ENCODE measurements at regions not wholly inside any gene's neighbourhood (a gene's known extent, or its start where the extent isn't known, plus 50 kb on each side); places are given as distances from the start of the nearest gene placed in this dataset.

DNA sequence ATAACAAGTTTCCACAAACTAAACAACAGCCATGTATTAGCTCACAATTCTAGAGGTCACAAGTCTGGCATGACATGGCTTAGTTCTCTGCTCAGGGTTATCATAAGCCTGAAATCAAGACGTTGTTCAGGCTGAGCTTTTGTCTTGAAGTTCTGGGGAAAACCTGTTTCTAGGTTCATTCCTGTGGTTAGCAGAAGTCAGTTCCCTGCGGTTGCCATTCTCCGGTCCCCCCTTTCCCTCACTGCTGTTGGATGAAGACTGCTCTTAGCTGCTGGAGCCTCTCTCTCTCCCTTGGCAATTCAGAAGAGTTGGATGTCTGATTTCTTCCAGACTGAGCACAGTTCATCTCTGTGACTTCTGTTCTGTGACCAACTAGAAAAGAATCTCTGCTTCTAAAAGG, 962.6 kb downstream of the PCDH7 start:
- no peak overlapping the region for H2BK15ac ChIP-seq (ENCODE audit: low read depth, low read length)
- H3K27ac ChIP-seq (ENCODE audit: insufficient read length, low read depth, low read length) = no peak overlapping the region
- Mint-ChIP-seq H3K27me3 (ENCODE audit: low read depth) (no peaks in the 10 kb centered on the region), H3K4me3 (no peak overlapping the region), H3K9me3 (peaks cover 0 to 3% of the 10 kb centered on the region in 2 experiments; a peak in 2 of 5 replicates), H3K4me1 (peaks cover 0 to 2% of the 10 kb centered on the region in 2 experiments; a peak in 1 of 4 replicates), H3K36me3 (ENCODE audit: insufficient read depth in 1 of 3, low read depth in 3 of 3) (no peaks in the 10 kb centered on the region), H3K27ac (no peak overlapping the region; a peak in 1 of 7 replicates)
- no peak overlapping the region for H3K4ac ChIP-seq (ENCODE audit: low read depth, low read length)
- H4K8ac ChIP-seq (replicated peaks; ENCODE audit: insufficient read length, low read depth, low read length) = no peak overlapping the region
- WGBS (ENCODE audit: extremely low coverage, insufficient read length, low lambda C conversion rate) = no CpG with 5 or more reads among the region's 3 CpGs
- H3K23me2 ChIP-seq (ENCODE audit: insufficient read length, low read depth, low read length, poor library complexity, severe bottlenecking) = no peaks in the 10 kb centered on the region
- H3K9ac ChIP-seq (ENCODE audit: extremely low read depth, insufficient read length, low read length) = no peak overlapping the region
- DNase-seq = no peak
- no peak overlapping the region for H2BK5ac ChIP-seq (ENCODE audit: insufficient read length, low read length)
- H2BK12ac ChIP-seq (ENCODE audit: insufficient read length, low read depth, low read length) = no peak overlapping the region
- no peak overlapping the region for H4K91ac ChIP-seq (ENCODE audit: insufficient read length, low read depth, low read length)
- H3K4me1 ChIP-seq (ENCODE audit: insufficient read depth, low read length) = no peaks in the 10 kb centered on the region
- no peak overlapping the region for H3K14ac ChIP-seq (ENCODE audit: insufficient read depth, low read length)
- H2AK5ac ChIP-seq (ENCODE audit: insufficient read length, low read length) = no peak overlapping the region
- no peaks in the 10 kb centered on the region for H3K79me2 ChIP-seq (ENCODE audit: insufficient read depth, low read length)
- no peak overlapping the region for H3K4me2 ChIP-seq (ENCODE audit: insufficient read depth, insufficient read length, low read length)
- no peak overlapping the region for H3K18ac ChIP-seq (ENCODE audit: insufficient read length, low read depth, low read length)
- H4K20me1 ChIP-seq (ENCODE audit: control insufficient read depth, insufficient read depth, insufficient read length) = no peaks in the 10 kb centered on the region
- no peak for TF ChIP-seq CTCF (conservative IDR thresholded peaks at IDR 0.05)
- no peak overlapping the region for H3K23ac ChIP-seq (ENCODE audit: insufficient read length, low read depth, low read length)
- no peak overlapping the region for H3K56ac ChIP-seq (ENCODE audit: insufficient read length, low read depth, low read length)
- H4K5ac ChIP-seq (ENCODE audit: insufficient read length, low read depth, low read length) = no peak overlapping the region
- H3K79me1 ChIP-seq (ENCODE audit: insufficient read depth, low read depth, low read length, poor library complexity, severe bottlenecking) = no peaks in the 10 kb centered on the region
- H3K27me3 ChIP-seq (ENCODE audit: insufficient read depth, low read length) = no peaks in the 10 kb centered on the region; the same call in 1 of the 2 replicates
- H3T11ph ChIP-seq (ENCODE audit: low read length) = no peak overlapping the region
- H2AFZ ChIP-seq (ENCODE audit: low read length) = no peak overlapping the region
- H3K9me3 ChIP-seq (ENCODE audit: control insufficient read depth, low read depth, low read length) = no peaks in the 10 kb centered on the region
- H2BK20ac ChIP-seq (ENCODE audit: low read depth, low read length, poor library complexity, severe bottlenecking) = no peak overlapping the region
- no peak overlapping the region for H2BK120ac ChIP-seq (ENCODE audit: low read depth, low read length, poor library complexity, severe bottlenecking)

Measured in H9 (cell line).